H1 (cell line): ENCODE measurements at regions not wholly inside any gene's neighbourhood (a gene's known extent, or its start where the extent isn't known, plus 50 kb on each side); places are given as distances from the start of the nearest gene placed in this dataset.

Experiments
- CTCF ChIP-seq, 3 experiments: IDR thresholded peaks; 1 replicate in 2 of 3; 2 replicates in 1 of 3; pipeline versions ENCODE4 v1.5.1 to v1.6.1; 2011; ENCODE audit warnings: low read length in 3 of 3, mild to moderate bottlenecking in 3 of 3, inconsistent platforms in 2 of 3, low read depth in 1 of 3, moderate library complexity in 1 of 3; ENCODE audit not compliant: insufficient read depth in 1 of 3; ENCODE audit errors: control extremely low read depth in 1 of 3
- E2F6 ChIP-seq: IDR thresholded peaks from 2 replicates; pipeline ENCODE4 v1.6.1; 2012; ENCODE audit warnings: inconsistent platforms
- EP300 ChIP-seq, 2 experiments: IDR thresholded peaks; 1 replicate in 1 of 2; 2 replicates in 1 of 2; pipeline ENCODE4 v1.6.1; 2011 to 2012; ENCODE audit warnings: low read depth in 2 of 2, low read length in 2 of 2, mild to moderate bottlenecking in 2 of 2, borderline replicate concordance in 1 of 2, inconsistent platforms in 1 of 2, moderate library complexity in 1 of 2
- JUND ChIP-seq: IDR thresholded peaks from 2 replicates; pipeline ENCODE4 v1.6.1; 2011; ENCODE audit warnings: mild to moderate bottlenecking, improper control_type of control experiment, low read length
- PHF8 ChIP-seq: fragments of 200-600 bp; sonication (generic); conservative IDR thresholded peaks from 2 replicates; pipeline ENCODE4 v1.7.1; 2012; ENCODE audit warnings: low read depth, mild to moderate bottlenecking, inconsistent platforms, low read length, moderate library complexity
- POLR2A ChIP-seq, 2 experiments: IDR thresholded peaks; 1 replicate in 1 of 2; 2 replicates in 1 of 2; pipeline ENCODE4 v1.6.1; 2011; ENCODE audit warnings: low read depth in 2 of 2, low read length in 2 of 2, mild to moderate bottlenecking in 2 of 2; ENCODE audit errors: control extremely low read depth in 1 of 2
- POLR2AphosphoS5 ChIP-seq: IDR thresholded peaks from 2 replicates; pipeline ENCODE4 v1.6.1; 2011; ENCODE audit warnings: low read depth, low read length
- RNF2 ChIP-seq: fragments of 200-900, 300-1000 bp; sonication (generic); IDR thresholded peaks from 2 replicates; pipeline ENCODE4 v1.7.1; 2016; ENCODE audit warnings: borderline replicate concordance, low read depth, mild to moderate bottlenecking, antibody characterized with exemption, low read length; ENCODE audit not compliant: poor library complexity, severe bottlenecking; ENCODE audit errors: missing control alignments
- TAF1 ChIP-seq: IDR thresholded peaks from 2 replicates; pipeline ENCODE4 v1.6.1; 2011; ENCODE audit warnings: mild to moderate bottlenecking, low read depth, low read length
- YY1 ChIP-seq: IDR thresholded peaks from 2 replicates; pipeline ENCODE4 v1.6.1; 2011; ENCODE audit warnings: low read depth, mild to moderate bottlenecking, low read length

- TF ChIP-seq RNF2: no peak
- TF ChIP-seq EP300 (IDR thresholded peaks at IDR 0.05; ENCODE audit: borderline replicate concordance in 1 of 2, low read depth in 2 of 2, low read length in 2 of 2): peak in 1 of 2 experiments; percentile 87; a peak in 1 of 3 replicates
- TF ChIP-seq CTCF (IDR thresholded peaks at IDR 0.05; ENCODE audit: control extremely low read depth in 1 of 3, insufficient read depth in 1 of 3, low read depth in 1 of 3, low read length in 3 of 3): no peak
- TF ChIP-seq YY1: peak; percentile 71
- no peak for TF ChIP-seq JUND
- TF ChIP-seq TAF1: peak; percentile 56
- TF ChIP-seq E2F6: no peak; the same call in 1 of the 2 replicates
- peak; percentile 61 for TF ChIP-seq POLR2AphosphoS5
- TF ChIP-seq POLR2A (IDR thresholded peaks at IDR 0.05; ENCODE audit: control extremely low read depth in 1 of 2, low read depth in 2 of 2, low read length in 2 of 2): no peak; a peak in 2 of 3 replicates
- TF ChIP-seq PHF8: peak; percentile 35; the same call in 1 of the 2 replicates
Observed at GRCh38 chr11:116687458-116688201, 85.2 kb downstream of the BUD13 start (continued).
